ENCODE measurements at regions not wholly inside any gene's neighbourhood (a gene's known extent, or its start where the extent isn't known, plus 50 kb on each side); places are given as distances from the start of the nearest gene placed in this dataset.
A peak's percentile ranks its signal among the peaks of the same experiment; 100 is the strongest.

- TF ChIP-seq POLR2AphosphoS5 (IDR thresholded peaks at IDR 0.05) (no peak), POLR2A (IDR thresholded peaks at IDR 0.05) (no peak)
- TF ChIP-seq, protein P1, sequence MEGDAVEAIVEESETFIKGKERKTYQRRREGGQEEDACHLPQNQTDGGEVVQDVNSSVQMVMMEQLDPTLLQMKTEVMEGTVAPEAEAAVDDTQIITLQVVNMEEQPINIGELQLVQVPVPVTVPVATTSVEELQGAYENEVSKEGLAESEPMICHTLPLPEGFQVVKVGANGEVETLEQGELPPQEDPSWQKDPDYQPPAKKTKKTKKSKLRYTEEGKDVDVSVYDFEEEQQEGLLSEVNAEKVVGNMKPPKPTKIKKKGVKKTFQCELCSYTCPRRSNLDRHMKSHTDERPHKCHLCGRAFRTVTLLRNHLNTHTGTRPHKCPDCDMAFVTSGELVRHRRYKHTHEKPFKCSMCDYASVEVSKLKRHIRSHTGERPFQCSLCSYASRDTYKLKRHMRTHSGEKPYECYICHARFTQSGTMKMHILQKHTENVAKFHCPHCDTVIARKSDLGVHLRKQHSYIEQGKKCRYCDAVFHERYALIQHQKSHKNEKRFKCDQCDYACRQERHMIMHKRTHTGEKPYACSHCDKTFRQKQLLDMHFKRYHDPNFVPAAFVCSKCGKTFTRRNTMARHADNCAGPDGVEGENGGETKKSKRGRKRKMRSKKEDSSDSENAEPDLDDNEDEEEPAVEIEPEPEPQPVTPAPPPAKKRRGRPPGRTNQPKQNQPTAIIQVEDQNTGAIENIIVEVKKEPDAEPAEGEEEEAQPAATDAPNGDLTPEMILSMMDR (IDR thresholded peaks at IDR 0.05) = no peak
- Histone ChIP-seq H3K27ac (no peak overlapping the region), H3K27me3 (no peaks in the 10 kb centered on the region), H3K9me3 (no peaks in the 10 kb centered on the region), H3K36me3 (no peaks in the 10 kb centered on the region), H3K4me1 (no peaks in the 10 kb centered on the region), H3K4me3 (no peak overlapping the region)
- no peak for DNase-seq (ENCODE audit: low spot score in 2 of 2)
- intact Hi-C loops (cut with DNase I; ENCODE audit: low total_unique reads) = loop anchor here (10.0 kb wide), 1 partner anchor 292 kb away; no protein-coding TSS in a partner anchor
Observed at GRCh38 chr1:38292969-38293368, 246.4 kb upstream of the POU3F1 start.

DNA sequence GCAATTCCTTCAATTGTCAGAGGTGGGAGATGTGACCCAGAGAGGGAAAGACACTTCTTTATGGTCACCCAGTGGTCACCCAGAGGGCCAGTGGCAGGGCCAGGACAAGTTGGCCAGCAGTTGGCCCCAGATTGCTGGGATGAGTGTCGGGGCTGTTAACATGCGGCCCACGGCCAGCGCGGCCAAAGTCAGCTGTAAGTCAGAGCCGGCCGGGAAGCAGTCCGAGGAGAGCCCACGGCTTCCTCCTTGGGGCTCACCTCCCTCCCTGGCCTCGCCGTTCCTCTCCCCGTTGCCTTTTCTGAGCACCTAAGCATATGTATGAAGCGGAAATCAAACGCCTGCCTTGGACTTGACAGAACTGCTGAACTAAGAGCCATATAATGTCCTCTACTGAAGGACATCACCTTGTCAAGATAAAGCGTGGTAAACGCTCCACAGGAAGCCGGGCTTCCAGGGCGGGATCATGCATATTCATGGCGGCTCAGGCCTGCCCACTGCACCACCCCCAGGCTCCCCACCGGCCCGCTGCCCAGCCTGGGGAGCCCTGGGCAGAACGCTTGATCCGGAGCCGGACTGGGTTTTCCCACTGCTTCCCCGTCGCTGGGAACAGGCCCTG is 245.4 kb upstream of the POU3F1 start:
- H3K4me3 ChIP-seq = peak overlapping the region in 1 of 3 donors; percentile 7
- intact Hi-C loops (cut with DNase I; ENCODE audit: low total_unique reads) = loop anchor here (10.0 kb wide), 1 partner anchor 293 kb away; no protein-coding TSS in a partner anchor

DNA sequence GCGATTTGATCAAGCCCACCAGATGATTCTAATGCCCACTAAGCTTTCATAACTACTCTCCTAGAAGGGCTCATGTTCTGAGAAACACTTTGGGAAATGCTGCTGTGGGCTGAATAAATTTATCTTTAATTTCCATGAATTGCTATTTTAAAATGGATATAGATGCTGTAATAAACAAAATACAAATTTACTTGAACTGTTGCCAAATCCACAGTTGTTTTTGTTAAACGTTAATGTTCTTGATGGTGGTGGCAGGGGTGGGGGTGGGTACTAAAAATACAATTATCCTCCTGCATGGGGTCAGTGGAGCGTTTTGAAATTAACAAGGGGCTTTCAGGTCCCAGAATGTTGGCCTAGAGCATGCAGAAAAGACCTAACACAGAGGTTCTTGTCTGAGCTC is 244.7 kb upstream of the POU3F1 start:
- Histone ChIP-seq H3K4me3 (no peak overlapping the region), H3K36me3 (no peaks in the 10 kb centered on the region), H3K27ac (no peak overlapping the region), H3K4me1 (no peaks in the 10 kb centered on the region), H3K9me3 (no peaks in the 10 kb centered on the region), H3K27me3 (no peaks in the 10 kb centered on the region)
- no peak for DNase-seq (ENCODE audit: low spot score in 2 of 2)
- intact Hi-C loops (cut with DNase I; ENCODE audit: low total_unique reads) = loop anchor here (10.0 kb wide), 1 partner anchor 293 kb away; no protein-coding TSS in a partner anchor
- TF ChIP-seq POLR2A (IDR thresholded peaks at IDR 0.05) (no peak), POLR2AphosphoS5 (IDR thresholded peaks at IDR 0.05) (no peak)
- TF ChIP-seq, protein P1 (IDR thresholded peaks at IDR 0.05) = no peak

More for the DNA sequence above, 245.4 kb upstream of the POU3F1 start:
- Histone ChIP-seq H3K9me3 (no peaks in the 10 kb centered on the region), H3K27me3 (no peaks in the 10 kb centered on the region), H3K27ac (no peak overlapping the region), H3K4me1 (no peaks in the 10 kb centered on the region), H3K36me3 (no peaks in the 10 kb centered on the region)
- no peak for TF ChIP-seq POLR2AphosphoS5 (IDR thresholded peaks at IDR 0.05)
- DNase-seq (ENCODE audit: low spot score in 2 of 2) = no peak

- Histone ChIP-seq H3K27me3 (no peaks in the 10 kb centered on the region), H3K36me3 (no peaks in the 10 kb centered on the region), H3K27ac (no peak overlapping the region), H3K9me3 (no peaks in the 10 kb centered on the region), H3K4me1 (no peaks in the 10 kb centered on the region), H3K4me3 (no peak overlapping the region)
- intact Hi-C loops (cut with DNase I; ENCODE audit: low total_unique reads) = no loop called here
- TF ChIP-seq POLR2AphosphoS5 (IDR thresholded peaks at IDR 0.05) = no peak
- TF ChIP-seq, protein P1 (IDR thresholded peaks at IDR 0.05) = no peak
- TF ChIP-seq POLR2A (IDR thresholded peaks at IDR 0.05) = no peak
- no peak for DNase-seq (ENCODE audit: low spot score in 2 of 2)
Observed at GRCh38 chr1:38289034-38289433, 242.4 kb upstream of the POU3F1 start.

- no peaks in the 10 kb centered on the region for H3K9me3 ChIP-seq
- H3K27ac ChIP-seq = no peak overlapping the region
- TF ChIP-seq POLR2AphosphoS5 (IDR thresholded peaks at IDR 0.05) (no peak), POLR2A (IDR thresholded peaks at IDR 0.05) (no peak)
- TF ChIP-seq, protein P1 (IDR thresholded peaks at IDR 0.05) = no peak
- no peak overlapping the region for H3K4me3 ChIP-seq
- no peaks in the 10 kb centered on the region for H3K4me1 ChIP-seq
- intact Hi-C loops (cut with DNase I; ENCODE audit: low total_unique reads) = no loop called here
- no peak for DNase-seq (ENCODE audit: low spot score in 2 of 2)
- H3K36me3 ChIP-seq = no peaks in the 10 kb centered on the region
- H3K27me3 ChIP-seq = no peaks in the 10 kb centered on the region
Observed at GRCh38 chr1:38287547-38287946, 241.0 kb upstream of the POU3F1 start.

All from breast epithelium (tissue), 4 donors.